Smooth muscle cell (in vitro differentiated cells): ENCODE measurements at regions not wholly inside any gene's neighbourhood (a gene's known extent, or its start where the extent isn't known, plus 50 kb on each side); places are given as distances from the start of the nearest gene placed in this dataset.

Experiments used
- DNase-seq: peaks from one replicate; lab custom pipeline; 2025; ENCODE audit not compliant: unreplicated experiment; lab: John Stamatoyannopoulos, UW
- H2AFZ ChIP-seq: fragments of 200-600 bp; sonication (generic); 2 replicates; pipeline ENCODE4 v1.6.0; 2016; ENCODE audit warnings: antibody characterized with exemption, low read depth, mild to moderate bottlenecking
- H3F3A ChIP-seq: fragments of 200-600 bp; sonication (generic); 2 replicates; pipeline ENCODE4 v1.6.0; 2017; ENCODE audit warnings: antibody characterized with exemption, low read depth
- H3K27ac ChIP-seq: fragments of 200-600 bp; sonication (generic); 2 replicates; pipeline ENCODE4 v1.5.1; 2016; ENCODE audit warnings: low read depth, mild to moderate bottlenecking
- H3K27me3 ChIP-seq: fragments of 200-600 bp; sonication (generic); 2 replicates; pipeline ENCODE4 v1.6.1; 2016; ENCODE audit warnings: low read depth, mild to moderate bottlenecking
- H3K36me3 ChIP-seq: fragments of 200-600 bp; sonication (generic); 2 replicates; pipeline ENCODE4 v1.5.1; 2016; ENCODE audit warnings: low read depth
- H3K4me1 ChIP-seq: fragments of 200-600 bp; sonication (generic); 2 replicates; pipeline ENCODE4 v1.5.1; 2016; ENCODE audit warnings: low read depth
- H3K4me2 ChIP-seq: fragments of 200-600 bp; sonication (generic); 2 replicates; pipeline ENCODE4 v1.6.0; 2016; ENCODE audit warnings: mild to moderate bottlenecking
- H3K4me3 ChIP-seq: fragments of 200-600 bp; sonication (generic); 2 replicates; pipeline ENCODE4 v1.5.1; 2016; ENCODE audit warnings: mild to moderate bottlenecking
- H3K79me2 ChIP-seq: fragments of 200-600 bp; sonication (generic); 2 replicates; pipeline ENCODE4 v1.6.0; 2016; ENCODE audit warnings: low read depth, mild to moderate bottlenecking
- H3K9ac ChIP-seq: fragments of 200-600 bp; sonication (generic); 2 replicates; pipeline ENCODE4 v1.6.0; 2016; ENCODE audit warnings: low read depth
- H3K9me3 ChIP-seq: fragments of 200-600 bp; sonication (generic); replicated peaks from 2 replicates; pipeline ENCODE4 v1.5.1; 2016; ENCODE audit warnings: low read depth
- H4K20me1 ChIP-seq: fragments of 200-600 bp; sonication (generic); 2 replicates; pipeline ENCODE4 v1.6.0; 2016; ENCODE audit warnings: low read depth
- WGBS: methylation state at CpG from one replicate; pipeline ENCODE4 v1.1.7; 2016; ENCODE audit warnings: low lambda C conversion rate; 5-methylcytosine and 5-hydroxymethylcytosine counted together
- TF ChIP-seq, protein P1 (sequence below): fragments of 200-600 bp; sonication (generic); IDR thresholded peaks from 2 replicates; pipeline ENCODE4 v1.5.1; 2017; ENCODE audit warnings: borderline replicate concordance, mild to moderate bottlenecking, antibody characterized with exemption; ENCODE audit not compliant: insufficient read depth, poor library complexity, severe bottlenecking

DNA sequence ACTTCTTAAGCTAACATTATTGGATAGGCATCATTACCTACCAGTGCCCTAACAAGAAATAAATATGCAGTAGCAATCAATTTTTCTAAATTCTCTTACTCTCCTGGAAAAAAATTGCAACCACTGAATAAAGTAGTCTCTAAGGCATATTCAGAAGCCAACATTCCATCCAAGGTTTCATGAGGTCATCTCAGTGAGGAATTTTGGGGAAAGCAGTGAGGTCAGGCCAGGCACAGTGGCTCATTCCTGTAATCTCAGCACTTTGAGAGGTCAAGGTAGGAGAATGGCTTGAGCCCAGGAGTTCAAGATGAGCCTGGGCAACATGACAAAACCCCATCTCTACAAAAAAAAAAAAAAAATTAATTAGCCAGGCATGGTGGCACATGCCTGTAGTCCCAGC is 75.9 kb upstream of the GHITM start:
- DNase-seq = no peak
- no peak overlapping the region for H3K4me2 ChIP-seq
- H3K27me3 ChIP-seq = no peaks in the 10 kb centered on the region
- H3F3A ChIP-seq = no peaks in the 10 kb centered on the region
- H3K27ac ChIP-seq = no peak overlapping the region
- no peak overlapping the region for H3K4me3 ChIP-seq
- H3K4me1 ChIP-seq = no peaks in the 10 kb centered on the region
- H4K20me1 ChIP-seq = no peaks in the 10 kb centered on the region
- H3K79me2 ChIP-seq = no peaks in the 10 kb centered on the region
- no peak overlapping the region for H2AFZ ChIP-seq
- no peak overlapping the region for H3K9ac ChIP-seq
- no peaks in the 10 kb centered on the region for H3K36me3 ChIP-seq
- H3K9me3 ChIP-seq = no peaks in the 10 kb centered on the region
- TF ChIP-seq, protein P1, sequence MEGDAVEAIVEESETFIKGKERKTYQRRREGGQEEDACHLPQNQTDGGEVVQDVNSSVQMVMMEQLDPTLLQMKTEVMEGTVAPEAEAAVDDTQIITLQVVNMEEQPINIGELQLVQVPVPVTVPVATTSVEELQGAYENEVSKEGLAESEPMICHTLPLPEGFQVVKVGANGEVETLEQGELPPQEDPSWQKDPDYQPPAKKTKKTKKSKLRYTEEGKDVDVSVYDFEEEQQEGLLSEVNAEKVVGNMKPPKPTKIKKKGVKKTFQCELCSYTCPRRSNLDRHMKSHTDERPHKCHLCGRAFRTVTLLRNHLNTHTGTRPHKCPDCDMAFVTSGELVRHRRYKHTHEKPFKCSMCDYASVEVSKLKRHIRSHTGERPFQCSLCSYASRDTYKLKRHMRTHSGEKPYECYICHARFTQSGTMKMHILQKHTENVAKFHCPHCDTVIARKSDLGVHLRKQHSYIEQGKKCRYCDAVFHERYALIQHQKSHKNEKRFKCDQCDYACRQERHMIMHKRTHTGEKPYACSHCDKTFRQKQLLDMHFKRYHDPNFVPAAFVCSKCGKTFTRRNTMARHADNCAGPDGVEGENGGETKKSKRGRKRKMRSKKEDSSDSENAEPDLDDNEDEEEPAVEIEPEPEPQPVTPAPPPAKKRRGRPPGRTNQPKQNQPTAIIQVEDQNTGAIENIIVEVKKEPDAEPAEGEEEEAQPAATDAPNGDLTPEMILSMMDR = no peak

DNA sequence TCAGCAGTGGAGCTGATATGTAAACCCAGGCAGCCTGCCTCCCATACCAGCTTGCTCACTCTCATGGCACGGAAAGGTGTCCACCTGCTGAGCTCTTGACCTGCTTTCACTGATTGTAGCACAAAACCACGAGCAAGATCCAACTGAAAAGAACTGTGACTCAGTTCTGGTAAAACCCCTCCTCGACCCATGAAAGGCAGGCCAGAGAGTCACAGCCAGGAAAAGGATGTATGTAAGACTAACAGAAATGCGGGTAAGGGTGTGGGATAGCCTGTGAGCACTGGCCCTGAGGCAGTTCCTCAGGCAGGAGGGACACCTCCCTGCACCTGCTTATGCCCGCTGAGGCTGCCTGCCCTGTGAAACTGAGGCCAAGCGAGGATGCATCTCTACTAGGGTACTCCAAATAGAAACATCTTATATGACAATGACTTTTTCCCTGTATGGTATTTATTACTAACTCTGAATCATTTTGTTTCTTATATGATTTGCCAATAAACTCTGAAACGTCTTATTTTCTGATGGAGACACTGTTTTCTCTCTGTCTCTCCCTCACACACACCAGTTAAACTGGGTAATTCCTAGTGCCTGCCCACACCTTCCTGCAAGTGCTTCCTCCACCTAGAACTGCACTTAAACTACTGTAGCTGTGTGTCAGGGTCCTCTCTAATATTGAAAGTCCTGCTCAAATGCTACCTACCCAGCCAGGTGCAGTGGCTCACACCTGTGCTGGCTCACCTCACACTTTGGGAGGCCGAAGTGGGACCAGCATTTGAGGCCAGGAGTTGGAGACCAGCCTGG is 73.3 kb upstream of the GHITM start:
- Histone ChIP-seq H3K27ac (no peak overlapping the region), H3K27me3 (no peaks in the 10 kb centered on the region), H3K4me3 (no peak overlapping the region), H3K9ac (no peak overlapping the region), H4K20me1 (no peaks in the 10 kb centered on the region), H2AFZ (no peak overlapping the region), H3K4me2 (no peak overlapping the region), H3K36me3 (no peaks in the 10 kb centered on the region), H3F3A (no peaks in the 10 kb centered on the region), H3K4me1 (no peaks in the 10 kb centered on the region), H3K79me2 (no peaks in the 10 kb centered on the region), H3K9me3 (no peaks in the 10 kb centered on the region)
- WGBS = 77% methylated on average over 8 of the region's 8 CpGs
- no peak for DNase-seq
- TF ChIP-seq, protein P1 = no peak

DNA sequence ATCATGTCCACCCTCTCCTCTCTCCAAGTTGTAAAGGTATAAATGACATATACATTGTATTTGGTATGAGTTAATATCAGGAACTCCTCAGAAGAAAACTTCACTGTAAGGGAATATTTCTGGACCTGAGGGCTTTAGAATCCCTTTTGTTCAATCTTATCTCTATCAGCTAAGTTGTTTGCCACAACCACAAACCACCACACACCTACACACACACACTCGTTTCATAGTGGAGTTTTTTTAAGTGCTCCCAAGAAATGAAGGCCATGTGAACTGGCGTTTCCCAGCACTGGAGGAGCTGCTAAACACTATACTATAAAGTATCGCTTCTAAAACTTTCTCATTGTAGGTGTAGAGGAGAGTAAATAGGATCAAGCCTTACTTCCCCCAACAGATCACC is 64.8 kb upstream of the GHITM start:
- Histone ChIP-seq H3K79me2 (no peaks in the 10 kb centered on the region), H2AFZ (no peak overlapping the region), H3F3A (peaks cover 3% of the 10 kb centered on the region), H4K20me1 (no peaks in the 10 kb centered on the region), H3K27me3 (no peaks in the 10 kb centered on the region), H3K36me3 (no peaks in the 10 kb centered on the region), H3K4me1 (no peaks in the 10 kb centered on the region), H3K4me2 (no peak overlapping the region), H3K9ac (no peak overlapping the region), H3K4me3 (no peak overlapping the region), H3K9me3 (no peaks in the 10 kb centered on the region), H3K27ac (no peak overlapping the region)
- no peak for DNase-seq
- 58% methylated on average over 3 of the region's 3 CpGs for WGBS
- TF ChIP-seq, protein P1 = no peak

DNA sequence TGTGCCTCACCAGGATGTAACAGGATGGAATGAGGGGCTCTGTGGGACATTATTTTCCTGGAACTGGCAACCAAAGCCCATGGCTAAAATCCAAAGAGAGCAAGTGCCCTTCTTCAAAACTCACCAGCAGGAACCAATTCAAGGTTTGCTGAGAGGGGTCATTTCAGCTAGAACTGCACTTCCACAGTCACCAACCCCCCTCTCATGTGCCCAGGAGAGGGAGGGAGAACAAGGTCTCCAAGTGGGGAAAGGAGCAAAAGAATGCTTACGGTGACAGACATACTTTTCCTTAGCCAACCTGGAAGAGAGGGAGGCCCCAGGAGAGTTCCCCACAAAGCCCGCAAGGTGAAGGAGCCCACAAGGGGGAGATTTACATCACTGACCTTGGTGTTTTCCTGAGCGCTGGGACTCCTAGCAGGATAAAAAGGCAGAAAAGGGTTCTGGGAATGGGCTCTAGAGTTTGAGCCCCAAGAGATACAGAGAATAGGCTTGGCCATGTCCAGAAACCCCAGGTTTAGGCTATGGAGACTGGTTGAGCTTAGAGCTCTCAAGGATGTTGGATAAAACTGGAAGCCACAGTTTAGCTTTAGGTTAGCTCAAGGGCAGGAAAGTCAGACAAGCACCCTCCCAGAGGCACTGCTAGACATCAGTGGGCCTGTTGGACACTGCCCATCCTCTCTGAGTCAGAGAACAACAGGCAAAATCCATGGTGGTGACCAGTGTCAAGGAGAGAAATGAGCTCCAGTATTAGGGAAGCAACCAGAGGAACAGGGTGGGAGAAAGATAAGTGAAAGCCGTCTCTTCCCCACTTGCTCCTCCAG is 63.9 kb upstream of the GHITM start:
- Histone ChIP-seq H3K27me3 (no peaks in the 10 kb centered on the region), H2AFZ (no peak overlapping the region), H3K9ac (no peak overlapping the region), H3K4me1 (no peaks in the 10 kb centered on the region), H3K36me3 (no peaks in the 10 kb centered on the region), H3K9me3 (no peaks in the 10 kb centered on the region), H3K27ac (peak overlapping the region; percentile 88), H3F3A (peaks cover 3% of the 10 kb centered on the region), H3K4me2 (no peak overlapping the region), H3K4me3 (no peak overlapping the region), H4K20me1 (no peaks in the 10 kb centered on the region), H3K79me2 (no peaks in the 10 kb centered on the region)
- WGBS = 86% methylated on average over 4 of the region's 4 CpGs
- DNase-seq = no peak
- TF ChIP-seq, protein P1 = no peak
